Effector memory CD8-positive, alpha-beta T cell (primary cell): ENCODE measurements at regions not wholly inside any gene's neighbourhood (a gene's known extent, or its start where the extent isn't known, plus 50 kb on each side); places are given as distances from the start of the nearest gene placed in this dataset.
"Not testable (repeated sequence)": the region's sequence is repeated elsewhere in the genome, so short reads cannot be mapped to it uniquely, and the experiment has no call there.

ENCODE experiments used
- ATAC-seq: fragments of 150-1000 bp; cut with Tn5 transposase; replicated peaks from 2 replicates; pipeline ENCODE4 v1.10.0; 2021; ENCODE audit warnings: mild to moderate bottlenecking, moderate library complexity
- DNase-seq, 3 experiments: peaks; one replicate each; pipeline ENCODE4 v3.0.0; 2021
- H3K27ac Mint-ChIP-seq, 2 donors: one replicate each; pipeline ENCODE4 v1.8.0; 2022; ENCODE audit warnings: mild to moderate bottlenecking in 2 of 2, mixed read lengths in 2 of 2, moderate library complexity in 2 of 2
- H3K27me3 Mint-ChIP-seq, 2 donors: one replicate each; pipeline ENCODE4 v1.8.0; 2022; ENCODE audit warnings: mixed read lengths in 2 of 2
- H3K36me3 Mint-ChIP-seq: one replicate; pipeline ENCODE4 v1.8.0; 2022; ENCODE audit warnings: mild to moderate bottlenecking, moderate library complexity, mixed read lengths; ENCODE audit not compliant: insufficient read depth
- H3K4me1 Mint-ChIP-seq, 2 donors: one replicate each; pipeline ENCODE4 v1.8.0; 2022; ENCODE audit warnings: low read depth in 2 of 2, mixed read lengths in 2 of 2
- H3K4me3 Mint-ChIP-seq, 2 donors: one replicate each; pipeline ENCODE4 v1.8.0; 2022; ENCODE audit warnings: mild to moderate bottlenecking in 2 of 2, mixed read lengths in 2 of 2, moderate library complexity in 2 of 2
- H3K9me3 Mint-ChIP-seq, 2 donors: one replicate each; pipeline ENCODE4 v1.8.0; 2022; ENCODE audit warnings: mixed read lengths in 2 of 2

GRCh38 chr22:48485149-48486133, 1342.2 kb downstream of the BRD1 start:
- Mint-ChIP-seq H3K27me3 (peaks cover 26 to 44% of the 10 kb centered on the region in 2 donors), H3K4me3 (no peak overlapping the region), H3K4me1 (no peaks in the 10 kb centered on the region), H3K9me3 (no peaks in the 10 kb centered on the region), H3K36me3 (no peaks in the 10 kb centered on the region), H3K27ac (no peak overlapping the region)
- DNase-seq (no peak), ATAC-seq (no peak)

- no peak overlapping the region for H3K4me3 Mint-ChIP-seq
Measured at GRCh38 chr22:48483764-48484528, 1343.7 kb downstream of the BRD1 start.

GRCh38 chr22:48482771-48483170, 1344.9 kb downstream of the BRD1 start:
- ATAC-seq = no peak
- Mint-ChIP-seq H3K36me3 (no peaks in the 10 kb centered on the region), H3K9me3 (no peaks in the 10 kb centered on the region), H3K4me3 (no peak overlapping the region), H3K4me1 (no peaks in the 10 kb centered on the region), H3K27ac (no peak overlapping the region), H3K27me3 (peaks cover 17 to 31% of the 10 kb centered on the region in 2 donors)
- no peak for DNase-seq

More at GRCh38 chr22:48483764-48484528, 1343.7 kb downstream of the BRD1 start:
- no peak for DNase-seq
- no peaks in the 10 kb centered on the region for H3K4me1 Mint-ChIP-seq
- H3K9me3 Mint-ChIP-seq = no peaks in the 10 kb centered on the region
- no peak for ATAC-seq
- H3K27ac Mint-ChIP-seq = no peak overlapping the region
- H3K27me3 Mint-ChIP-seq = peaks cover 26 to 42% of the 10 kb centered on the region in 2 donors
- no peaks in the 10 kb centered on the region for H3K36me3 Mint-ChIP-seq

GRCh38 chr22:48482198-48482597, 1345.5 kb downstream of the BRD1 start:
- H3K9me3 Mint-ChIP-seq, ATAC-seq, H3K4me1 Mint-ChIP-seq, H3K27ac Mint-ChIP-seq, DNase-seq, H3K4me3 Mint-ChIP-seq, H3K36me3 Mint-ChIP-seq: not testable (repeated sequence)
- H3K27me3 Mint-ChIP-seq = peaks cover 11 to 25% of the 10 kb centered on the region in 2 donors

GRCh38 chr22:48481748-48482147, 1345.9 kb downstream of the BRD1 start:
- no peak for DNase-seq
- H3K9me3 Mint-ChIP-seq = no peaks in the 10 kb centered on the region
- H3K4me1 Mint-ChIP-seq = no peaks in the 10 kb centered on the region
- no peak for ATAC-seq
- H3K27ac Mint-ChIP-seq = no peak overlapping the region
- peaks cover 10 to 25% of the 10 kb centered on the region in 2 donors for H3K27me3 Mint-ChIP-seq
- H3K4me3 Mint-ChIP-seq = no peak overlapping the region
- H3K36me3 Mint-ChIP-seq = no peaks in the 10 kb centered on the region

GRCh38 chr22:48478529-48479265, 1349.0 kb downstream of the BRD1 start:
- H3K36me3 Mint-ChIP-seq = no peaks in the 10 kb centered on the region
- no peak overlapping the region for H3K27ac Mint-ChIP-seq
- H3K4me1 Mint-ChIP-seq = no peaks in the 10 kb centered on the region
- no peaks in the 10 kb centered on the region for H3K9me3 Mint-ChIP-seq
- no peak overlapping the region for H3K4me3 Mint-ChIP-seq
- peaks cover 30 to 35% of the 10 kb centered on the region in 2 donors for H3K27me3 Mint-ChIP-seq
- ATAC-seq (no peak), DNase-seq (no peak)

- H3K4me1 Mint-ChIP-seq = no peaks in the 10 kb centered on the region
- H3K4me3 Mint-ChIP-seq = no peak overlapping the region
- ATAC-seq (no peak), DNase-seq (no peak)
- no peak overlapping the region for H3K27ac Mint-ChIP-seq
- no peaks in the 10 kb centered on the region for H3K9me3 Mint-ChIP-seq
- peaks cover 36 to 40% of the 10 kb centered on the region in 2 donors for H3K27me3 Mint-ChIP-seq
- no peaks in the 10 kb centered on the region for H3K36me3 Mint-ChIP-seq
Measured at GRCh38 chr22:48478124-48478523, 1349.5 kb downstream of the BRD1 start.

- ATAC-seq (no peak), DNase-seq (no peak)
- Mint-ChIP-seq H3K9me3 (no peaks in the 10 kb centered on the region), H3K27me3 (peaks cover 43 to 50% of the 10 kb centered on the region in 2 donors), H3K4me3 (no peak overlapping the region), H3K36me3 (no peaks in the 10 kb centered on the region), H3K4me1 (no peaks in the 10 kb centered on the region), H3K27ac (no peak overlapping the region)
Measured at GRCh38 chr22:48477031-48477721, 1350.5 kb downstream of the BRD1 start.

- Mint-ChIP-seq H3K27me3 (peaks cover 47 to 52% of the 10 kb centered on the region in 2 donors), H3K9me3 (no peaks in the 10 kb centered on the region), H3K36me3 (no peaks in the 10 kb centered on the region), H3K4me1 (no peaks in the 10 kb centered on the region), H3K27ac (no peak overlapping the region), H3K4me3 (no peak overlapping the region)
- DNase-seq (no peak), ATAC-seq (no peak)
Measured at GRCh38 chr22:48476577-48476976, 1351.1 kb downstream of the BRD1 start.

GRCh38 chr22:48475661-48476345, 1351.9 kb downstream of the BRD1 start:
- H3K4me1 Mint-ChIP-seq = no peaks in the 10 kb centered on the region
- no peaks in the 10 kb centered on the region for H3K36me3 Mint-ChIP-seq
- DNase-seq (no peak), ATAC-seq (no peak)
- H3K4me3 Mint-ChIP-seq = no peak overlapping the region
- no peak overlapping the region for H3K27ac Mint-ChIP-seq
- no peaks in the 10 kb centered on the region for H3K9me3 Mint-ChIP-seq
- peaks cover 47 to 52% of the 10 kb centered on the region in 2 donors for H3K27me3 Mint-ChIP-seq

GRCh38 chr22:48474881-48475280, 1352.8 kb downstream of the BRD1 start:
- Mint-ChIP-seq H3K27me3 (peaks cover 52 to 55% of the 10 kb centered on the region in 2 donors), H3K9me3 (no peaks in the 10 kb centered on the region), H3K27ac (no peak overlapping the region), H3K36me3 (no peaks in the 10 kb centered on the region), H3K4me1 (no peaks in the 10 kb centered on the region), H3K4me3 (no peak overlapping the region)
- DNase-seq = no peak
- no peak for ATAC-seq

- Mint-ChIP-seq H3K27me3 (peaks cover 52 to 55% of the 10 kb centered on the region in 2 donors), H3K4me1 (no peaks in the 10 kb centered on the region), H3K4me3 (no peak overlapping the region), H3K9me3 (no peaks in the 10 kb centered on the region), H3K27ac (no peak overlapping the region), H3K36me3 (no peaks in the 10 kb centered on the region)
- ATAC-seq (no peak), DNase-seq (no peak)
Measured at GRCh38 chr22:48473202-48473601, 1354.5 kb downstream of the BRD1 start.
